Tibial nerve (tissue), 4 donors: ENCODE measurements at regions not wholly inside any gene's neighbourhood (a gene's known extent, or its start where the extent isn't known, plus 50 kb on each side); places are given as distances from the start of the nearest gene placed in this dataset.

Source experiments
- DNase-seq, 2 donors: peaks; one replicate each; pipeline ENCODE4 v3.0.0-alpha.2; 2019; ENCODE audit warnings: low spot score in 2 of 2
- H3K27ac ChIP-seq, 4 donors: fragments of 200-600 bp; sonication (generic) in 3 of 4; one replicate each; pipeline ENCODE4 v1.5.1; 2017 to 2019; ENCODE audit warnings: mild to moderate bottlenecking in 1 of 4
- H3K27me3 ChIP-seq, 2 donors: fragments of 200-600 bp; sonication (generic) in 1 of 2; one replicate each; pipeline versions ENCODE4 v1.5.1 to v1.6.0; 2017 to 2019
- H3K36me3 ChIP-seq, 3 donors: fragments of 200-600 bp; sonication (generic); one replicate each; pipeline ENCODE4 v1.5.1; 2018 to 2019
- H3K4me1 ChIP-seq, 4 donors: fragments of 200-600 bp; sonication (generic) in 3 of 4; one replicate each; pipeline ENCODE4 v1.5.1; 2017 to 2019
- H3K4me3 ChIP-seq, 4 donors: fragments of 200-600 bp; sonication (generic) in 3 of 4; one replicate each; pipeline ENCODE4 v1.5.1; 2017 to 2019; ENCODE audit warnings: mild to moderate bottlenecking in 1 of 4, moderate library complexity in 1 of 4
- H3K9me3 ChIP-seq, 4 donors: fragments of 200-600 bp; sonication (generic) in 3 of 4; one replicate each; pipeline ENCODE4 v1.5.1; 2017 to 2019
- EP300 ChIP-seq, 2 donors: sonication (generic); formaldehyde crosslinking; IDR thresholded peaks; one replicate each; pipeline ENCODE4 v1.6.1; 2017; ENCODE audit warnings: antibody characterized with exemption in 2 of 2, mild to moderate bottlenecking in 1 of 2
- POLR2A ChIP-seq, 2 donors: fragments of 450-650 bp; IDR thresholded peaks; one replicate each; pipeline ENCODE4 v1.6.1; 2017; ENCODE audit warnings: antibody characterized with exemption in 2 of 2, mild to moderate bottlenecking in 2 of 2, moderate library complexity in 2 of 2
- WGBS, 2 donors: methylation state at CpG; one replicate each; pipeline ENCODE4 v1.1.5; 2018; 5-methylcytosine and 5-hydroxymethylcytosine counted together
- TF ChIP-seq, protein P1 (sequence below), 5 experiments: fragments of 200-600 bp in 3 of 5; fragments of 450-650 bp in 2 of 5; sonication (generic) in 3 of 5; IDR thresholded peaks; one replicate each; pipeline ENCODE4 v1.5.1; 2016 to 2019; ENCODE audit warnings: antibody characterized with exemption in 5 of 5, mild to moderate bottlenecking in 3 of 5, moderate library complexity in 2 of 5

DNA sequence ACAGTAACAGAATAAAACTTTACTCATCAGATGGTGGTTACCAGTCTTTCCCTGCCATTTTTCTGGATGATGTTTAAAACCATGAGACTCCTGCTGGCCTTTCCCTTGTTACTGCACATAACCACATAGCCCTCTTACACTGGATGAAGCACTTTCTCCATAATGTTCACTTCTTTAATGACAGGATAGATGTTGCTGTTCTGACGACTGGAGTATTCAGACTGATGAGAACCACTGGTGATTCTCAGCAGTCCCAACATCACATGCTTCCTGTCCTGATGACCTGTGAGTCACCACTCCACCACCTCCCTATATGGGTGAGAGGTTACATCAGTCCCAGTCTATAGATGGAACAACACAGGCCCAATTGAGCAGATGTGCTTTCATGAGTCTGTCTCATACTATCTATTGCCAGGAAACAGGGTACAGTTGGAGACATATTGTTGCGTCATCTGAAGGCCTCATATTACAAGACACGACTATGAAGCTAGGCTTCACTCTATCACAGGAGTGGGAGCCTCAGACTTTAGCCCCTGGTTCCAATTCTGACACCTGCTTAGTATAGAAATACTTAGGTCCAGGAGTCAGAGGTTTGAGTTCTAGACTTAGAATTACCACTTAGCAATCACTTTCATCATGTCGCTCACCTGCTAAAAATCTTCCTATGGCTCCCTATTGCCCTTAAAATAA, 145.7 kb upstream of the KLF7 start:
- Histone ChIP-seq H3K27me3 (no peaks in the 10 kb centered on the region), H3K4me3 (no peak overlapping the region), H3K36me3 (no peaks in the 10 kb centered on the region), H3K27ac (peak overlapping the region in 2 of 4 donors; percentile 12 to 50), H3K4me1 (peaks cover 0 to 7% (median 0%) of the 10 kb centered on the region in 4 donors), H3K9me3 (no peaks in the 10 kb centered on the region)
- WGBS, 2 donors: 46 to 63% methylated on average over 4 of the region's 4 CpGs
- DNase-seq: peak in 1 of 2 donors; percentile 41
- TF ChIP-seq POLR2A (IDR thresholded peaks at IDR 0.05) (no peak), EP300 (IDR thresholded peaks at IDR 0.05) (peak; percentile 34 to 81)
- TF ChIP-seq, protein P1, sequence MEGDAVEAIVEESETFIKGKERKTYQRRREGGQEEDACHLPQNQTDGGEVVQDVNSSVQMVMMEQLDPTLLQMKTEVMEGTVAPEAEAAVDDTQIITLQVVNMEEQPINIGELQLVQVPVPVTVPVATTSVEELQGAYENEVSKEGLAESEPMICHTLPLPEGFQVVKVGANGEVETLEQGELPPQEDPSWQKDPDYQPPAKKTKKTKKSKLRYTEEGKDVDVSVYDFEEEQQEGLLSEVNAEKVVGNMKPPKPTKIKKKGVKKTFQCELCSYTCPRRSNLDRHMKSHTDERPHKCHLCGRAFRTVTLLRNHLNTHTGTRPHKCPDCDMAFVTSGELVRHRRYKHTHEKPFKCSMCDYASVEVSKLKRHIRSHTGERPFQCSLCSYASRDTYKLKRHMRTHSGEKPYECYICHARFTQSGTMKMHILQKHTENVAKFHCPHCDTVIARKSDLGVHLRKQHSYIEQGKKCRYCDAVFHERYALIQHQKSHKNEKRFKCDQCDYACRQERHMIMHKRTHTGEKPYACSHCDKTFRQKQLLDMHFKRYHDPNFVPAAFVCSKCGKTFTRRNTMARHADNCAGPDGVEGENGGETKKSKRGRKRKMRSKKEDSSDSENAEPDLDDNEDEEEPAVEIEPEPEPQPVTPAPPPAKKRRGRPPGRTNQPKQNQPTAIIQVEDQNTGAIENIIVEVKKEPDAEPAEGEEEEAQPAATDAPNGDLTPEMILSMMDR (IDR thresholded peaks at IDR 0.05): peak in 1 of 5 experiments; percentile 13

DNA sequence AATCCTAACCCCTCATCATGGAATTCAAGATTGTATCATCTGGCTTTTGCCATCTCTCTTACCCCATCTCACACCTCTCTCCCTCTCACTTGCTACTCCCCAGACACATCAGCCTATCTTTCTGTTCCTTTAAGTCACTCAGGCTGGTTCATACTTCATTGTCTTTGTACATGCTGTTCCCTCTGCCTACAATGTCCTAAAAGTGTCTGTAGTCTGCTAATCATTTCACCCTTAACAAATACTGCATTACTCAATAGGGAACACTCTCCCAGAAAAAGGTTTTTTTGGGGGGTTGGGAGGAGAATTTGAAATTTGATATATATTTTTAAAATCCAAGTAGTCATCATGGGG, 146.2 kb upstream of the KLF7 start:
- Histone ChIP-seq H3K36me3 (no peaks in the 10 kb centered on the region), H3K4me3 (no peak overlapping the region), H3K27ac (peak overlapping the region in 1 of 4 donors; percentile 12), H3K4me1 (peaks cover 0 to 7% (median under 1%) of the 10 kb centered on the region in 4 donors), H3K9me3 (no peaks in the 10 kb centered on the region), H3K27me3 (no peaks in the 10 kb centered on the region)
- DNase-seq: no peak
- TF ChIP-seq EP300 (IDR thresholded peaks at IDR 0.05) (no peak), POLR2A (IDR thresholded peaks at IDR 0.05) (no peak)
- TF ChIP-seq, protein P1 (IDR thresholded peaks at IDR 0.05): no peak

DNA sequence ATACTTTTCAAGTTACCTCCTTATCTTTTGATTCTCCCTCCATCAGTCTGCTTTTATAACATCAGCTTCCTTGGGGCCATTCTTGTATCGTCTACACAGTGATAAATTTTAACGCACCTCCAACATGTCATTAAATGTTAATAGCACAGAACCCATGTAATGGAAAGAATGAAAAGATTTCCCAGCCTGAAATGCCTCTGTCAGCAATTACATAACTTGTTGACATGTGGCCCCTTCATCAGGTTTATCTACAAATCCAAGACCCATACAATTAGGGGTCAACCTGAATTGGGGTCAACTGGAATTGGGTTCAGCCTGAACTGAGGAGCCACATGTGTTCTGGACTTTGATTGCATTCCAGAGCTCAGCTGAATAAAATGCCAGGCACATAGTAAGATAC, 148.2 kb upstream of the KLF7 start:
- no peak overlapping the region for H3K4me3 ChIP-seq
- no peaks in the 10 kb centered on the region for H3K9me3 ChIP-seq
- WGBS, 2 donors: 50 to 56% methylated on average over 2 of the region's 2 CpGs
- H3K27ac ChIP-seq: no peak overlapping the region
- H3K27me3 ChIP-seq: no peaks in the 10 kb centered on the region
- TF ChIP-seq EP300 (IDR thresholded peaks at IDR 0.05) (no peak), POLR2A (IDR thresholded peaks at IDR 0.05) (no peak)
- TF ChIP-seq, protein P1 (IDR thresholded peaks at IDR 0.05): no peak
- H3K4me1 ChIP-seq: peaks cover 0 to 7% (median 3%) of the 10 kb centered on the region in 4 donors
- no peak for DNase-seq
- no peaks in the 10 kb centered on the region for H3K36me3 ChIP-seq

DNA sequence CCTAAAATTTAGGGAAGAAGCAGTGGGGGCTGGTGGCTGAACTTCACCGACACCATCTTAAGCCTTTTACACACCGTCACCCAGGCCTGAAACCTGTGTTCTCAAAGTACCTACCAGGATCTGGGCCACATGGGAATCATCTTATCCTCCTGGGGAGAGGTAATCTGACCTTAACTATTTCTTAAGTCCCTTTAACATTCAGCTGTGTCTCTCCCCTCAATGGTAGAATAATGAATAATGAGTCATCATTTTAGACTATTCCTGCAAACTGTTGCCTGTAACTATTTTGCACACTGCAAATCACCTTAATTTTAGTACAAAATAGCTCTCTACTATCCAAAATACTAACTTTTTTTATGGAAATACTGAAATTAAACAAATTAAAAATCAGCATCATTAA, 149.4 kb upstream of the KLF7 start:
- Histone ChIP-seq H3K4me1 (peaks cover 0 to 7% (median 3%) of the 10 kb centered on the region in 4 donors), H3K27me3 (no peaks in the 10 kb centered on the region), H3K36me3 (no peaks in the 10 kb centered on the region), H3K9me3 (no peaks in the 10 kb centered on the region), H3K4me3 (no peak overlapping the region), H3K27ac (no peak overlapping the region)
- no peak for DNase-seq
- WGBS, 2 donors: 92% methylated on average over 2 of the region's 2 CpGs
- TF ChIP-seq POLR2A (IDR thresholded peaks at IDR 0.05) (no peak), EP300 (IDR thresholded peaks at IDR 0.05) (no peak)
- TF ChIP-seq, protein P1 (IDR thresholded peaks at IDR 0.05): no peak

DNA sequence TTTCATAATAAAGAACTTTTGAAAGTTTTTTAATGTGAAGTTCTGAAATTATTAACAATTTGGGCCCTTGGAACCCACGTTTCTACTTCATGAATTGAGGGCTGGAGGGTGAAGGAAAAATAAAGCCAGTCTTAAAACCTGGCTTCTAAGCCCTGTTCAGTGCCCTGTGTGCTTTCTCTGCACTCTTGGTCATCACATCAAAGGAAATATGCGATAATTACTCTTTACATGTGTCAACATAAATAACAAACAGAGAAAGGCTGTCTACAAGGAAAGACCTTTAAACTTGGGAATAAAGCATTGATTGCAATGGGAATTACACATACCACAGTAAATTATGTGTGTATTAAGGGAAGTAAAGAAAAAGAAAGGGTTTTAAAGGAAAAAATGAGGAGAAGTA, 150.7 kb upstream of the KLF7 start:
- WGBS, 2 donors: 61 to 63% methylated on average over 2 of the region's 2 CpGs
- DNase-seq: no peak
- TF ChIP-seq, protein P1 (IDR thresholded peaks at IDR 0.05): no peak
- no peak for TF ChIP-seq POLR2A (IDR thresholded peaks at IDR 0.05)
- no peak for TF ChIP-seq EP300 (IDR thresholded peaks at IDR 0.05)
- no peaks in the 10 kb centered on the region for H3K27me3 ChIP-seq
- H3K36me3 ChIP-seq: no peaks in the 10 kb centered on the region
- H3K9me3 ChIP-seq: no peaks in the 10 kb centered on the region
- H3K27ac ChIP-seq: no peak overlapping the region
- H3K4me1 ChIP-seq: peaks cover 0 to 7% (median 3%) of the 10 kb centered on the region in 4 donors
- no peak overlapping the region for H3K4me3 ChIP-seq
